ENCODE measurements at regions not wholly inside any gene's neighbourhood (a gene's known extent, or its start where the extent isn't known, plus 50 kb on each side); places are given as distances from the start of the nearest gene placed in this dataset.
A peak's percentile ranks its signal among the peaks of the same experiment; 100 is the strongest.

GRCh38 chr18:29196307-29196706 lies 1019.4 kb upstream of the CDH2 start:
- DNase-seq (no peak), ATAC-seq (no peak)
- Mint-ChIP-seq H3K27ac (no peak overlapping the region), H3K9me3 (peaks cover 15 to 18% of the 10 kb centered on the region in 2 donors), H3K27me3 (no peaks in the 10 kb centered on the region), H3K4me3 (no peak overlapping the region), H3K4me1 (no peaks in the 10 kb centered on the region)

DNA sequence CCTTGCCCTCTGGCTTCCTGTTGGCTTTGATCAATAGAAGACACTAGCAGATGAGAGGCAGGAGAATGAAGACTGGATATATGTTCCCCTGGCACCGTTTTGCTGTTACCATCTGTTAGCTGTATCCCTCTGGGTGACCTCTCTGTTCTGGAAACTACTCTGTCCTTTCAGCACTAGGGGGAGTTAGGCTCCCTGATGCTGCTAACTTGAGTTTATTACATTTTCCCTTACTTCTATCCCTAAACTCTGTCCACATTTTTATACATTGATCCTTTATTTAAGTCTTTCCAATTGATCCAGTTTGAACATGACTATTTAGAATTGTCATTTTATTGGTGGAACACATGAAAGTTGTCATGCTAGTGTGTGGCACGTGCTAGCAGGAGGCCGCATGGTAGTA lies 1014.3 kb upstream of the CDH2 start:
- DNase-seq: no peak
- Mint-ChIP-seq H3K4me3 (no peak overlapping the region), H3K27ac (no peak overlapping the region), H3K9me3 (peaks cover 18 to 25% of the 10 kb centered on the region in 2 donors), H3K27me3 (no peaks in the 10 kb centered on the region), H3K4me1 (no peaks in the 10 kb centered on the region)
- ATAC-seq: no peak

- no peaks in the 10 kb centered on the region for H3K4me1 Mint-ChIP-seq
- ATAC-seq: no peak
These were observed 1011.8 kb upstream of the CDH2 start for GRCh38 chr18:29188760-29189159.

GRCh38 chr18:29185801-29186200 lies 1008.9 kb upstream of the CDH2 start:
- no peak overlapping the region for H3K27ac Mint-ChIP-seq
- no peak for ATAC-seq
- H3K4me1 Mint-ChIP-seq: no peaks in the 10 kb centered on the region
- no peak overlapping the region for H3K4me3 Mint-ChIP-seq
- no peak for DNase-seq
- H3K27me3 Mint-ChIP-seq: no peaks in the 10 kb centered on the region
- H3K9me3 Mint-ChIP-seq: peaks cover 5 to 14% of the 10 kb centered on the region in 2 donors

More at GRCh38 chr18:29188760-29189159, 1011.8 kb upstream of the CDH2 start:
- H3K27ac Mint-ChIP-seq: no peak overlapping the region
- no peak overlapping the region for H3K4me3 Mint-ChIP-seq
- peaks cover 15 to 25% of the 10 kb centered on the region in 2 donors for H3K9me3 Mint-ChIP-seq
- H3K27me3 Mint-ChIP-seq: no peaks in the 10 kb centered on the region
- no peak for DNase-seq

DNA sequence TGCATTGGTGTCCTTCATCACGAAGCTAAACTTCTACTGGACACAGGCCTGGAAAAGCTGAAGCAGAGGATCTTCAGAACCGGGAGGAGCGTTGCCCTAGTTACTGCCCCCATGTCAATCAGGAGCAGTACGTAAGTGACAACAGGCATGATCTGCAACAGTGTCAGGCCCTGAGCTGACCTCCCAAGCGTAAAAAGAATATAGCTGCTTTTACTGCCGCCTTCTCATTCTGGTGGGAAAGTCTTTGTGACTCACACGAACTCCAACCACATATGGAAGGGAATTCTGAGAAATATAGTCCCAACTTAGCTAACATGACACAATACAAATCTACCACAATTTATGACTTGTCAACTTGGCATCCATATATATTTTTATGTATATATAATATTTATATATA lies 1007.7 kb upstream of the CDH2 start:
- Mint-ChIP-seq H3K9me3 (peaks cover 2 to 11% of the 10 kb centered on the region in 2 donors), H3K4me3 (no peak overlapping the region), H3K4me1 (no peaks in the 10 kb centered on the region), H3K27me3 (no peaks in the 10 kb centered on the region), H3K27ac (no peak overlapping the region)
- DNase-seq (no peak), ATAC-seq (no peak)

DNA sequence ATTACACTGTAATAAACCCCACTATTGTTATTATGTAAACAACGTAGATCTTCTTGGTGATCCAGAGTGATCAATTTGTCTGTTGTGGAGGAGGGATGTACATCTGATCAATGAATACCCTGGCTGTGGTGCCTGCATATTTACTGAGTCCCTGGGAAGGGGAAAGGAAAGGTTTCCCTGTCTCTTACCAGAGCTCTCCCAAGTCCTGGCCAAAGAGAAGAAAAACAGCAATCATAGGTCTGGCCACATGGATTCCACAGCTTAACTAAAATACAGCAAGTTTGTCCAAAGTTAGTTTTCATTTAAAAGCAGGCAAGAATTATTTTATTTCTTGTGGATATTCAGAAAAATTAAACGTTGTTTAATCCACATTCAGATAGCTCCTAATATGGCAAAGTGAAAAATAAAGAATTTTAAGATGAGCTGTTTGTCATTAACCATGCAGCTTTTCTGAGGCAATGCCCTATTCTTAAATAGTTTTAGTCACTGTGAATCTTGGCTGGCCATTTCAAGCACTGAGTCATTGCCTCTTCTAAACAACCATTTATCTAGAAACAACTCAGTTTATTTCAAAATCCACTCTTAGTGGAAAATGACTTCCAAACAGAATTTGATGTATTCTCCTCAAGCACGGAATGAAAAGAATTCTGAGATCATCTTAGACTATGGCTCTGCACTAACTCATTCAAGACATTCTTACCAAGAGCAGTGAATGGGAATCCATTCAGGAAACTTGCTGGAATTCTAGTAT lies 1004.4 kb upstream of the CDH2 start:
- DNase-seq: no peak
- Mint-ChIP-seq H3K27me3 (no peaks in the 10 kb centered on the region), H3K27ac (peak overlapping the region in 1 of 2 donors; percentile 34), H3K4me1 (no peaks in the 10 kb centered on the region), H3K9me3 (peaks cover 5 to 16% of the 10 kb centered on the region in 2 donors), H3K4me3 (no peak overlapping the region)
- no peak for ATAC-seq

DNA sequence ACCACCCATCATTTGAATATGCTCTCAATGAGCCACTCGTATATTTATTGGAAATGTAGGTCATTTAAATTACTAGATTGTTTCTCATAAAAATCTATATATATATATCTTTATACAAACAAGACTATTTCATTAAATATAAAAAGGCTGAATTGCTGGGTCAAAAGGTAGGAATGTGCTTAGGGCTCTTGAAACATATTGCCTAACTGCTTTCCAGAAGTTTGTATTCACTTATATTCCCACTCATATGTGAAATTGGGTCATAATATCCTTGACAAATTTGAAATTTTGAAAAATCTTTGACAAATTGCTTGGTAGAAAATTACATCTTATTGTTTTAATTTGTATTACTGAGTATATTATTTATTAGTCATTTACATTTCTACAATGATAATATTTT lies 999.8 kb upstream of the CDH2 start:
- H3K9me3 Mint-ChIP-seq: peaks cover 5 to 16% of the 10 kb centered on the region in 2 donors
- no peaks in the 10 kb centered on the region for H3K4me1 Mint-ChIP-seq
- no peak for ATAC-seq
- H3K27me3 Mint-ChIP-seq: no peaks in the 10 kb centered on the region
- no peak overlapping the region for H3K4me3 Mint-ChIP-seq
- H3K27ac Mint-ChIP-seq: no peak overlapping the region
- no peak for DNase-seq

DNA sequence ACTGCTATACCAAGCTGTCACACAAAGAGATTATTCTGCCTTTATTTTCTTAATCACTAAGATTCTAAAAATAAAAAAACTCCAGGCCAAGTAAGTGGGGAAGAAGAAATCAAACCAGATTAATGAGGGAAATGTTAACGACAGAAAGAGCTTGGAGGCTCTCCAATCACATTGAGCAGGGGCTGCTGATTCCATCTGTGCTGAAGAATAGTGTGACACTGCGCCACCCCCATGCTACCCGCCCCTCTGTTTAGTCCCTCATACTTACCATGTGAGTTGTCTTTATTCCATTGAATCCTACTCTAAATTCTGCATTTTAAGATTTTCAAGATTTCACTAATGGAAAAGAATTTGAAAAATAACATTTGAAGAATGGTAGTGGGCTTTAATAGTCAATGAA lies 998.0 kb upstream of the CDH2 start:
- Mint-ChIP-seq H3K27ac (no peak overlapping the region), H3K27me3 (no peaks in the 10 kb centered on the region), H3K4me1 (no peaks in the 10 kb centered on the region), H3K9me3 (peaks cover 5 to 22% of the 10 kb centered on the region in 2 donors), H3K4me3 (no peak overlapping the region)
- DNase-seq: no peak
- ATAC-seq: no peak

DNA sequence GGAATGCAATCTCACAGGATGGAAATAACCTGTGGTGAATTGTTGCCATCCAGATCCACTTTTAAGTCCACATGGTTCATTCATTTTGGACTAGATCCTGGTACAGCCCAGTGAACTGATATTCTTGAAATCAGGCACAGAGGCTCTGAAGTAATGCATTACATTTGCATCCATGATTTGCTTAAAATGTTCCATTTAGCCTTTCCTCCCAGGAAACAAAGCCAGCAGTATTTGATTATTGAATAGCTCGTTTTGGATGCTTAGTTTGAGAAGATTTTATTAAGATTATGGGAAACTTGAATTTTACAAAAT lies 995.8 kb upstream of the CDH2 start:
- DNase-seq: no peak

DNA sequence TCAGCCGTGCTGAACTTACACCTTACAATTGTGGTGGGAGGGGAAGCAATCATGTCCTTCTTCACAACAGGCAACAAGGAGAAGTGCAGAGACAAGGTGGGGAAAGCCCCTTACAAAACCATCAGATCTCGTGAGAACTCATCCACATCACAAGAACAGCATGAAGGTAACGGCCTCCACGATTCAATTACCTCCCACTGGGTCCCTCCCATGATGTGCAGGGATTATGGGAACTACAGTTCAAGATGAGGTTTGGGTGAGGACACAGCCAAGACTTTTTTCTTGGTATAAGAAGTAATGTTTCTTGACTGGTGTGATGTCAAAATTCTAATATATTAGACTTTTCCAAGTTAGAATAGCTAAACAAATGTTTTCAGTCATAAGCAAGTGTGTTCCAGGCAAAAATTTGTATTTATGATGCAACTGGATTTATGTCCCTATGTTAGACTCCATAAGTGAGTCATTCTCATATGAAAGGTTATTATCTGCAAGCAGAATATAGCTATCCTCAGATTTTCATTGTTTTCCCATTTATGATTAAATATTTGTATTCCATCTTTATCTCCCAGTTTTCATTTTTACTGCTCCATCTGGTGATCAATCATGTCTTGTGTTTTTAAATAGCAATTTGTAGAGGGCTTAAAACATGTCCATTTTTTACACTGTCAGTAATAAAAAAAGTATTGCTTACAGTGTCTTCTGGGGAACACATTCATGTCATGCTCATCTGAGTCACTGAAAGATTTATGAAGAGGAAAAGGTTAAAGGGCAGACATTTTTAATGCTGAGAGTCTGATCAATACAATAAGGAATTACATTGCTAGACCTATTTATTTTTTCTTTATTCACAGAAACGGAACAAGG lies 995.2 kb upstream of the CDH2 start:
- H3K4me3 Mint-ChIP-seq: no peak overlapping the region
- H3K27me3 Mint-ChIP-seq: no peaks in the 10 kb centered on the region
- no peak for ATAC-seq
- H3K27ac Mint-ChIP-seq: no peak overlapping the region
- no peaks in the 10 kb centered on the region for H3K4me1 Mint-ChIP-seq
- H3K9me3 Mint-ChIP-seq: peaks cover 0 to 14% of the 10 kb centered on the region in 2 donors
- no peak for DNase-seq

More for the DNA sequence above, 995.8 kb upstream of the CDH2 start:
- no peak for ATAC-seq
- no peak overlapping the region for H3K4me3 Mint-ChIP-seq
- H3K4me1 Mint-ChIP-seq: no peaks in the 10 kb centered on the region
- no peak overlapping the region for H3K27ac Mint-ChIP-seq
- no peaks in the 10 kb centered on the region for H3K27me3 Mint-ChIP-seq
- peaks cover 2 to 12% of the 10 kb centered on the region in 2 donors for H3K9me3 Mint-ChIP-seq

DNA sequence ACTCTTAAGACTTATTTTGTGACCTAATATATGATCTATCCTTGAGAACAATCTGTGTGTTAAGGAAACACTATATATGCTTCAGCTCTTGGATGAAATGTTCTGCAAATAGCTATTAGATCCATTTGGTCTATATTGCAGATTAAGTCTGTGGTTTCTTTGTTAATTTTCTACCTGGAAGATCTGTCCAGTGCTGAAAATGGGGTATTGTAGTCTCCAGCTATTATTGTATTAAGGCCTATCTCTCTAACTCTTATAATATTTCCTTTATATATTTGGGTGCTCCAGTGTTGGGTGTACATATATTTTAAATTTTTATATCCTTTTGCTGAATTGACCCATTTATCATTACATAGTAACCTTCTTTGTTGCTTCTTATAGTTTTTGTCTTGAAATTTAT lies 992.7 kb upstream of the CDH2 start:
- H3K27me3 Mint-ChIP-seq: no peaks in the 10 kb centered on the region
- H3K4me1 Mint-ChIP-seq: no peaks in the 10 kb centered on the region
- H3K27ac Mint-ChIP-seq: no peak overlapping the region
- no peak overlapping the region for H3K4me3 Mint-ChIP-seq
- no peak for DNase-seq
- ATAC-seq: no peak
- peaks cover 6 to 28% of the 10 kb centered on the region in 2 donors for H3K9me3 Mint-ChIP-seq

GRCh38 chr18:29164993-29165599 lies 988.2 kb upstream of the CDH2 start:
- no peak for DNase-seq
- no peak overlapping the region for H3K27ac Mint-ChIP-seq
- ATAC-seq: no peak
- no peak overlapping the region for H3K4me3 Mint-ChIP-seq
- H3K4me1 Mint-ChIP-seq: no peaks in the 10 kb centered on the region
- no peaks in the 10 kb centered on the region for H3K27me3 Mint-ChIP-seq
- peaks cover 6 to 24% of the 10 kb centered on the region in 2 donors for H3K9me3 Mint-ChIP-seq

DNA sequence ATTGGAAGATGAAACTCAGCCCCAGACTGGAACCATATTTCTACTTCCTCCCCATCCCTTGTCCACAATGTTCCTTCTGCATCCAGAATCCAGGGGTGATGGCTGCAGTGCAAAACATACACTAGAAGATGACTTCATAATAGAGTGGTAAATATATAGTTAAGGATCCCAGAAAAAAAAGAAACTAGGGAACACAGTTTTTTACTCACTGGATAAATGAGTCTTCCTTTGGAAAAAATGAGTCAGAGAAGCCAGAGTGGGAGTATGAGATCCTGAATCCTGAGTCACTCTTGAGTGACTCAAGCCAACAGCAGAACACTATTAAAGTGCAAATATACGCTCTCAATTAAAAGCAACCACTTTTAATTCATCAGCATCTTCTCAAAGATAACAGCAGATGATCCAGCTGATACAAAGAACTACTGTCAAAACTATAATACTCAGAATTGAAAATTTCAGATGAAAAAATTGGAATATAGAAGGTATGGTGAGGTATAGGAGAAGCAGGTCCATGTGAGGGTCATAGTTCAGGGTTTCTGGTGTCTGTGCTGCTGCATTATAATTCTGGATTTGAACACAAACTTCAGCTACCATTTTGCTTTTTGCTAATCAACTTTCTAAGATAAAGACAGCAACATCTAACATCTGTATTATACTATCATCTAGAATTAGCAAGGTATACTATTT lies 987.2 kb upstream of the CDH2 start:
- H3K27me3 Mint-ChIP-seq: no peaks in the 10 kb centered on the region
- DNase-seq (no peak), ATAC-seq (no peak)
- H3K9me3 Mint-ChIP-seq: peaks cover 6 to 21% of the 10 kb centered on the region in 2 donors
- H3K27ac Mint-ChIP-seq: no peak overlapping the region
- H3K4me3 Mint-ChIP-seq: no peak overlapping the region
- H3K4me1 Mint-ChIP-seq: no peaks in the 10 kb centered on the region

GRCh38 chr18:29163596-29163995 lies 986.7 kb upstream of the CDH2 start:
- no peak for DNase-seq
- H3K4me3 Mint-ChIP-seq: no peak overlapping the region
- no peak overlapping the region for H3K27ac Mint-ChIP-seq
- no peaks in the 10 kb centered on the region for H3K27me3 Mint-ChIP-seq
- peaks cover 6 to 21% of the 10 kb centered on the region in 2 donors for H3K9me3 Mint-ChIP-seq
- no peak for ATAC-seq
- no peaks in the 10 kb centered on the region for H3K4me1 Mint-ChIP-seq

DNA sequence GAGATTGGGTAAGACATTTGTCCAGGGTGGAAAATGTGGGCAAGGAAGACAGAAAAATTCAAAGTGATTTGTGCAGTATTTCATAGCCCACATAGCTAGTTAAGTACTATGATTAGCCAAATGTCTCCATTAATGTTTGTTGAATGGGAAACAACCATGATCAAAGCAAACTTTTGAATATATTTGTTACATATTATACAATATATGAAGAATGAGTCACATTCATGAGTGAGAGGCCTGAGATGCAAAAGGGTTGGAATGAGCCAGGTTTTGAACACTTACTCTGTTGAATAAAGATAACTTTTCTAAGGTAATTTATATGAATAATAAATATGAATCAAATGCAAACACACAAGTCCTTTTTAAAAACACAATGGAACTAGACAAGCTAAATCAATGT lies 984.5 kb upstream of the CDH2 start:
- no peak for DNase-seq
- Mint-ChIP-seq H3K27ac (no peak overlapping the region), H3K4me1 (no peaks in the 10 kb centered on the region), H3K4me3 (no peak overlapping the region), H3K27me3 (no peaks in the 10 kb centered on the region), H3K9me3 (peaks cover 7 to 13% of the 10 kb centered on the region in 2 donors)
- no peak for ATAC-seq
